ENCODE measurements at regions not wholly inside any gene's neighbourhood (a gene's known extent, or its start where the extent isn't known, plus 50 kb on each side); places are given as distances from the start of the nearest gene placed in this dataset.
"Not testable (repeated sequence)": the region's sequence is repeated elsewhere in the genome, so short reads cannot be mapped to it uniquely, and the experiment has no call there.

DNA sequence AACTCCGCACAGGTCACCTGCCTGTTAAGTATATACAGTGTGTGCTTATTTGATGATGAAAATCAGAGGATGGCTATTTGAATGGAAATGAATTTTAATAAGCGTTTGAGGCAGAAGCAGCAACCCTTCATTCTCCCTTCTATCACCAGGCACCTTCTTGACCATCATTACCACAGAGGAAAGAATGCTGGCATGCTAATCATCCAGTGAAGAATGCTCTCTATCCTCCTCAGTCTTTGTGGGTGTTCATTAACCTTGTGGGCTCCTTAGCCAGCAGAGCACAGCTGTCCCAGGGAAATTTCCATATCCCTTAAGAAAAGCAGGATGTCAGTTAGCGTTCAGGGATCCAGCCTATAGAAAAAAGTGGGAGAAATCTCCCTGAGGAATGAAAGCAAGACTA, 428.0 kb upstream of the CAMK1G start:
- no peak for DNase-seq

DNA sequence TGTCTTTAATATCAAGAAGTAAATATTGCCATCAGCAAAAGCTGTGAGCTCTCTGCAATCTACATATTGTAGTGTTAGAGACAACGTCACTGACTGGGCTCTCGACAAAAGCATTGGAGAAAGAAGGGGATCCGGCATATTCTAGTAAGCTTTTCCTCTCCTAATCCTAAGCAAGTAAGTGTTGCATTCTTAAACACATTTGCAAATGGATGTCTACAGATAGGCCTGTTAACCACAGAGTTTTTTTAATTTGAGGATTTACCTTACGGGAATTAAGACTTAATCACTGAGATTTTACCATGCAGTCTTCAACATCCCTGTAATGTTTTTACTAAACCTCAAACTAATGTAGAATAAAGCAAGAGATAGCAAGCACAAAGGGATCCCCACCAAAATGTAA, 426.5 kb upstream of the CAMK1G start:
- DNase-seq, result no peak

GRCh38 chr1:209157546-209158249, 425.8 kb upstream of the CAMK1G start:
- DNase-seq, result no peak

- DNase-seq, result no peak
Observed at GRCh38 chr1:209158851-209159250, 424.7 kb upstream of the CAMK1G start.

GRCh38 chr1:209160230-209160629, 423.3 kb upstream of the CAMK1G start:
- DNase-seq, result no peak

DNA sequence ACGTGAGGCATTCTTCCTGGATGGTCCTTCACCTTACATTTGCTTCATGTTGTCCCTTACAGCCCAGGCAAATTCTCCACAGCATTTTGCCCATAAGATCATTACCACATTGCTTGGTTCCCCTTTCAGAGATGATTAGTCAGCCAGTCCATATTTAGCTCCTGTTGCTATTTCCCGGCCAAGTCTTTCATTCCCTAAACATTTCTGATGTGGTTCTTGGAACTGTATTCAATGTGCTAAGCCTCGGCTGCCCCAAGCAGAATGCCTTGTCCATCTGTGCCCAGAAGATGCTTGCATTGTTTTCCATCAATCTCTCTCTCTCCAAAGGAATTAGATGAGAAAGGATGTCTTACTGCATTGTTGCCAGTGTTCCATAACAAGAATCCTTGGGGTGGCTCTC, 420.9 kb upstream of the CAMK1G start:
- peak in 1 of 3 donors; percentile 2 for DNase-seq

- no peak for DNase-seq
Observed at GRCh38 chr1:209168204-209168603, 415.3 kb upstream of the CAMK1G start.

DNA sequence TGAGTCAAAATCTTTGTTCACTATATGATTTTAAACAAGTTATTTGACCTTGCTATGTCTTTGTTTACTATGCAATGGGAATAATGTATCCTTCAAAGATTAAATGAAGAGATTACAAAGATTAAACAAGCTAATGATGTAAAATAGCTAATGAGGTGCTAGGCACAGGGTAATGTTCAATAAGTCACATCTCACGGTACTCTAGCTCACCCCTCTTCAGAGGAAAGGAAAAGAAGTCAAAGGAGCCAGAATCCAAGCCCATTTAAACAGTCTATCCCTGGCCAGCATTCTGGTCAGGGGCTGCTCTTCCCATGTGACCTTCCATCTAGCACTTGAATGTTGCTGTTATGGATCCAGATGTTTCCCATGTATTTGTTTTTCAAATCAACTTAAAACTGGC, 412.4 kb upstream of the CAMK1G start:
- no peak for DNase-seq

- no peak for DNase-seq
Observed at GRCh38 chr1:209172286-209172685, 411.2 kb upstream of the CAMK1G start.

DNA sequence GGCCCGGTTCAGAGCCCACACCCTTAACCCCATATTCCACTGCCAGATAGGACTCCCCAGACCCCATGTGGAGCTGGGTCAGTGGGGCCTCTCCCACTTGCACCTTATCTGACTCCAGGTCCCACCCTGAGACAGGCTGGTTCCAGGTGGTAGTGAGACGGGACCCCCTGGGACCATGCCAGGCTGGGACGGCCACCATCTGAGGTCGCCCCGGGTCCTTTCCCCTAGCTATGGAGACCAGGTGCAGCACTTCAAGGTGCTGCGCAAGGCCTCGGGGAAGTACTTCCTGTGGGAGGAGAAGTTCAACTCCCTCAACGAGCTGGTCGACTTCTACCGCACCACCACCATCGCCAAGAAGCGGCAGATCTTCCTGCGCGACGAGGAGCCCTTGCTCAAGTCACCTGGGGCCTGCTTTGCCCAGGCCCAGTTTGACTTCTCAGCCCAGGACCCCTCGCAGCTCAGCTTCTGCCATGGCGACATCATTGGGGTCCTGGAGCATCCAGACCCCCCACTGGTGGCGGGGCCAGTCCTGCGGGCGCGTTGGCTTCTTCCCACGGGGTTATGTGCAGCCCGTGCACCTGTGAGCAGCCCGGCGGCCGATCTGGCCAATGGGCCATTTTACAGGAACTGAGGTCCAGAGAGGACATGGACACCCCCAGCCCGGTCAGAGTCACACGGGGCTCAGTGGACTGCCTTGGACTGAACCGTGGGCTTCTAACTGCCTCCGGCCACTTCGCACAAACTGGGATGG, 410.5 kb upstream of the CAMK1G start:
- not testable (repeated sequence) for DNase-seq

GRCh38 chr1:209173796-209174195, 409.7 kb upstream of the CAMK1G start:
- DNase-seq, result not testable (repeated sequence)

- DNase-seq, result no peak
Observed at GRCh38 chr1:209176866-209177430, 406.6 kb upstream of the CAMK1G start.

DNA sequence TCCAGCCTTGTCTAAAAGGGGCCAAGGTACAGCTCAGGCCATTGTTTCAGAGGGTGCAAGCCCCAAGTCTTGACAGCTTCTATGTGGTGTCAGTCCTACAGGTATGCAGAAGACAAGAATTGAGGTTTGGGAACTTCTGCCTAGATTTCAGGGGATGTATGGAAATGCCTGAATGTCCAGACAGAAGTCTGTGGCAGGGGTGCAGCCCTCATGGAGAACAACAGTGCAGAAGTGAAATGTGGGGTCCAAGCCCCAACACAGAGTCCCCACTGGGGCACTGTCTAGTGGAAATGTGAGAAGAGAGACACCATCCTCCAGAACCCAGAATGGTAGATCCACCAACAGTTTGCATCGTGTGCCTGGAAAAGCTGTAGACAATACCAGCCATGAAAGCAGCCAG, 400.3 kb upstream of the CAMK1G start:
- DNase-seq, result no peak

DNA sequence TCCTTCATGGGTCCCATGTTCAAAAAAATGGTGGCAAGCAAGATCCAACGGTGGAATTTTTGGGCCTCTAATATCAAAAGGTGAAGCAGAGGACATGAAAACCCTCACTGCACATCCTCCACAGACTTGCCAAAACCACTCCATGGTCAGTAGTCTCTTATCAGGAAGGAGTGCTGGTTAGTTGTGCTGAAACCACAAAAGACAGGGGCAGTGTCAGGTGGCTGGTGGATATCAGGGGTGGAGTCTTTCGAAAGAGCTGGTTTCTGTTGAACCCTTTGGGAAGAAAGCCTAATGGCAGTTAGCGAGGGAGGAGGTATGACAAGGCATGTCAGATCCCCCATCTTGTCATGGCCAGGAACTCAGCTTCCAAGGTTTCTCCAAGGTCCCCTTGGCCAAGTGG, 395.9 kb upstream of the CAMK1G start:
- no peak for DNase-seq

- DNase-seq, result peak; percentile 33 to 50 (median 47)
Observed at GRCh38 chr1:209190591-209191261, 392.8 kb upstream of the CAMK1G start.

GRCh38 chr1:209191262-209191634, 392.3 kb upstream of the CAMK1G start:
- DNase-seq, result no peak

DNA sequence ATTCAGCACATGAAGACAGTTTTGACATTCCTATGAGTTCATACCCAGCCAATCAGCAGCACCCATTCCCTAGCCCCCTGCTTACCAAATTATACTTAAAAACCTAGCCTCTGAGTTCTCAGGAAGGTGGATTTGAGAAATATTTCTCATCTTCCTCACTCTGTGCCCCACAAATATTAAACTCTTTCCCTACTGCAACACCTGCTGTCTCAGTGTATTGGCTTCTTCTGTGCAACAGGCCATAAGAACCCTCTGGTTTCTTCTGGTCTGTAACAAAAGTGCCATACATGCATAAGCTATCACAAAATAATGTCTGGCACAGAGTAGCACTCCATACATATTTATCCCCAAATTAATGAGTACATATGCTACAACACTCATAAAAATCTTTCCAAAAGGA, 387.4 kb upstream of the CAMK1G start:
- DNase-seq, result no peak

DNA sequence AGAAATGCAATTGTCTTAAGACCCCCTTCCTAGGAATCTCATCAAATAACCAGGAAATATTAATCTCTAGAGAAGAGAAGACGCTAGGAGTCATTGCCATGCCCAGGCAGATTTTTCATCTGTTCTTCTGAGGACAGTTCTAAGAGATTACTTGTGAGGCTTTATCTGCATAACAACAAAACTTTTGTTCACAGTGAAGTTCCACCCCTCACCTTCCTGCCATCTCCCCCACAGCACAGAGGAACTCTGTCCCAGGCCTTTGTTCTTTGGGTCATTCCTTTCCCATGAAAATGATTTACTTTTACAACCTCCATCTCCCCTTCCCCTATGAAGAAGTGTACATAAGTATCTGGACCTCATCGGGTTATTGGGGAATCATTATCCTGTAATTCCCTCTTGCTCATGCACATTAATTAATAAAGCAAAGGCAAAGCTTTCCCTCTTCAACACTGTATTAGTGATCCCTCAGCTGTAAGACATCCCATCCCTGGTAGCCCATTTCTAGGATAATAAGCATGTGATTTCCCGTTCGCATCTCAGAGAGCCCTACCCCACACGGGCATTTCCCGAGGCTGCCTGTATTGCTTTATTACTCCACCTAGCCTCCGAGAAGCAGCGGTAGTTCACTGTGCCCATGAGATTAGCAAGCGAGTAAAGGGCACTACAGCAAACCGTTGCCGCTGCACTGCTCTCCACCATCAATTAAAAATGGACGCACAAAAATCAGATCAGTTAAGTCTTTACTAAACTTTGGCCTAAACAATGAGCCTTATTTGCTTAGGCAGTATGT, 384.4 kb upstream of the CAMK1G start:
- no peak for DNase-seq

GRCh38 chr1:209199822-209200221, 383.7 kb upstream of the CAMK1G start:
- DNase-seq, result no peak

- DNase-seq, result not testable (repeated sequence)
Observed at GRCh38 chr1:209202321-209202720, 381.2 kb upstream of the CAMK1G start.

DNA sequence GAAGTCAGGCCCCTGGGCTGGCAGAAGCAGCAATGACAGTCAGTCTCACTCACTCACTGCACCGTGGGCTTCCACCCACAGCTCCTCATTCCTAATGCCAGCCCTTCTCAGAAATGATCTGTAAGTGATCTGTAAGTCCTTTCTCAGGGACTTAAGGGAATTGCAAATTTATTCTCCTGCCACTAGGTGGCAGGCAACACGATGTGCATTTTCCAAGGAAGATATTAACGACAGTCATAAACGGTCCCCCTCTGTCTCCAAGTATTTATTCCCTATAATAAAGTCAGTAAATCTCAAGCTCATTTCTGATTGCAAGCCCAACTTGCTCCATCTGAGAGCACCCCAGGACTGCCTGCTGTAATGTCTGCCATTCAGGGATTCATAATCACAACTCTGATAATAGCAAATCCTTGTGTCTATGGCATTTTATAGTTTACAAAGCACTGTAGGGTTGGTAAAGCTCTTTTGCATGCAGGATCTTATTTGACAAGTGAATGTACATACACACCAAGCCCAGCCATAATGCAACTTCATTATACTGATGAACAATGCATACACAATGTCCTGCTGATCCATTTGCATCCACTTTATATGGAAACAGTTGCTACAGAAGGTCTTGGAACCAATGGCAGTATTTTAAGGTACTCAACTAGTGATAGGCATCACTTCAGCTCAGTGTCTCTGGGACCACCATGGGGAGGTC, 380.5 kb upstream of the CAMK1G start:
- peak; percentile 51 to 71 (median 64) for DNase-seq

DNA sequence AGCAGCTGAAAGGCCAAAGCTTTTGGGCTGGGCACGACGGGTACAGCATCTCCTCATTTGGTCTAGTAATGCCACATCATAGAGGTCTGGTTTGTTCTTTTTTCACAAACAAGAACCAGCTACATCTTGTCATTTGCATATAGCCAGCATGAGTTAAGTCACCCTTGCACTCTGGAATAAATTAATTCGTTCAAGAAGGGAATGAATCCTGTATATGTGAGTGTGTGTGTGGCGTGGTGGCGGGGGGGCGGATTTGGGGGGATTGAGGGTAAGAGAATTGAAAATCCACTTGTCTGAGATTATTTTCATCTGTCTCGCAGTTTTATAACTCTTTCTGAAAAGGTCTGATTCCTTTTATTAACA, 380.0 kb upstream of the CAMK1G start:
- DNase-seq, result no peak
